Neural progenitor cell (in vitro differentiated cells): ENCODE measurements at regions not wholly inside any gene's neighbourhood (a gene's known extent, or its start where the extent isn't known, plus 50 kb on each side); places are given as distances from the start of the nearest gene placed in this dataset.
"Not testable (repeated sequence)": the region's sequence is repeated elsewhere in the genome, so short reads cannot be mapped to it uniquely, and the experiment has no call there.

Experiments
- DNase-seq: peaks from one replicate; pipeline ENCODE4 v3.0.0-alpha.2; 2016; ENCODE audit warnings: low spot score
- H2AFZ ChIP-seq: fragments of 200-600 bp; sonication (generic); replicated peaks from 2 replicates; pipeline ENCODE4 v1.6.1; 2016; ENCODE audit warnings: antibody characterized with exemption
- H3F3A ChIP-seq: fragments of 200-600 bp; sonication (generic); 2 replicates; pipeline ENCODE4 v1.6.1; 2016; ENCODE audit warnings: antibody characterized with exemption, low read depth
- H3K27ac ChIP-seq: fragments of 200-600 bp; sonication (generic); 2 replicates; pipeline ENCODE4 v1.5.1; 2016; ENCODE audit warnings: mild to moderate bottlenecking
- H3K27me3 ChIP-seq: fragments of 200-600 bp; sonication (generic); 2 replicates; pipeline ENCODE4 v1.6.1; 2016; ENCODE audit warnings: mild to moderate bottlenecking, moderate library complexity
- H3K36me3 ChIP-seq: fragments of 200-600 bp; sonication (generic); 2 replicates; pipeline ENCODE4 v1.5.1; 2016
- H3K4me1 ChIP-seq: fragments of 200-600 bp; sonication (generic); 2 replicates; pipeline ENCODE4 v1.6.1; 2016; ENCODE audit warnings: mixed run types
- H3K4me2 ChIP-seq: fragments of 200-600 bp; sonication (generic); 2 replicates; pipeline ENCODE4 v1.6.1; 2016
- H3K4me3 ChIP-seq: fragments of 200-600 bp; sonication (generic); 2 replicates; pipeline ENCODE4 v1.5.1; 2016
- H3K79me2 ChIP-seq: fragments of 200-600 bp; sonication (generic); 2 replicates; pipeline ENCODE4 v1.6.1; 2016; ENCODE audit warnings: low read depth
- H3K9ac ChIP-seq: fragments of 200-600 bp; sonication (generic); 2 replicates; pipeline ENCODE4 v1.6.1; 2016
- H3K9me3 ChIP-seq: fragments of 200-600 bp; sonication (generic); 2 replicates; pipeline ENCODE4 v1.5.1; 2016; ENCODE audit warnings: low read depth
- H4K20me1 ChIP-seq: fragments of 200-600 bp; sonication (generic); 2 replicates; pipeline ENCODE4 v1.6.1; 2016; ENCODE audit warnings: low read depth
- H3K27ac Mint-ChIP-seq: 3 replicates; pipeline ENCODE4 v1.8.0; 2021; ENCODE audit warnings: mixed read lengths
- H3K27me3 Mint-ChIP-seq: 2 replicates; pipeline ENCODE4 v1.8.0; 2022; ENCODE audit warnings: low read depth, mild to moderate bottlenecking, inconsistent platforms, moderate library complexity, mixed read lengths; ENCODE audit not compliant: insufficient read depth
- H3K36me3 Mint-ChIP-seq: 3 replicates; pipeline ENCODE4 v1.8.0; 2021; ENCODE audit warnings: mixed read lengths
- H3K4me1 Mint-ChIP-seq: 3 replicates; pipeline ENCODE4 v1.8.0; 2021; ENCODE audit warnings: mixed read lengths
- H3K4me3 Mint-ChIP-seq: 3 replicates; pipeline ENCODE4 v1.8.0; 2021; ENCODE audit warnings: mild to moderate bottlenecking, moderate library complexity, mixed read lengths
- H3K9me3 Mint-ChIP-seq: 3 replicates; pipeline ENCODE4 v1.8.0; 2020; ENCODE audit warnings: mixed read lengths
- EZH2 ChIP-seq: fragments of 200-600 bp; sonication (generic); IDR thresholded peaks from 2 replicates; pipeline ENCODE4 v1.6.1; 2017; ENCODE audit warnings: antibody characterized with exemption, mild to moderate bottlenecking, moderate library complexity
- EZH2phosphoT487 ChIP-seq: fragments of 200-600 bp; sonication (generic); IDR thresholded peaks from 2 replicates; pipeline ENCODE4 v1.6.1; 2017; ENCODE audit warnings: antibody characterized with exemption
- TF ChIP-seq, protein P1 (sequence below): fragments of 200-600 bp; sonication (generic); IDR thresholded peaks from 2 replicates; pipeline ENCODE4 v1.5.1; 2017; ENCODE audit warnings: antibody characterized with exemption, mild to moderate bottlenecking

DNA sequence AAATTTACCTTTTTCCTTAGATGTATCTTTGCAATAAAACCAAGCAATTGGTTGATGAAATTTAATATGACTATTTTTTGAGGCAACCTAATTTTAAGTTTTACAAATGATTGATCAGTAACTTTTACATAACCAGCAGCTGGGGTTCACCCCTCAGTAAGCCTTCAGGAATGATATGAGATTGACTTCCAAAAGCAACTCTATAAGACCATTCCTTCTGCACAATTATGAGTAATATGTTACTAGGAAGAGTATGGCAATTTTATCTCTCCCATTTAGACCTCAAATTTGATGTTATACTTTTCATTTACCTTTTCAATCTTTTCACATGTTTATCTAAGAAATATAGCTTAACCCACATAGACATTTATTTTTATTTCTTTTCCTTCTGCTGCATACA is 1546.3 kb downstream of the HACE1 start:
- Histone ChIP-seq H3K4me1 (no peaks in the 10 kb centered on the region), H3K79me2 (no peaks in the 10 kb centered on the region), H3K4me3 (no peak overlapping the region), H3K4me2 (no peak overlapping the region), H4K20me1 (no peaks in the 10 kb centered on the region), H3F3A (no peaks in the 10 kb centered on the region), H3K9ac (no peak overlapping the region), H2AFZ (no peak overlapping the region), H3K27me3 (no peaks in the 10 kb centered on the region), H3K27ac (no peak overlapping the region), H3K36me3 (no peaks in the 10 kb centered on the region), H3K9me3 (peaks cover under 1% of the 10 kb centered on the region)
- no peak overlapping the region for H3K4me3 Mint-ChIP-seq
- DNase-seq, result no peak
- peaks cover 5% of the 10 kb centered on the region for H3K27me3 Mint-ChIP-seq
- peaks cover 2% of the 10 kb centered on the region for H3K36me3 Mint-ChIP-seq
- H3K27ac Mint-ChIP-seq, result no peak overlapping the region
- peaks cover 12% of the 10 kb centered on the region for H3K9me3 Mint-ChIP-seq
- no peaks in the 10 kb centered on the region for H3K4me1 Mint-ChIP-seq
- TF ChIP-seq EZH2 (no peak), EZH2phosphoT487 (no peak)
- TF ChIP-seq, protein P1, sequence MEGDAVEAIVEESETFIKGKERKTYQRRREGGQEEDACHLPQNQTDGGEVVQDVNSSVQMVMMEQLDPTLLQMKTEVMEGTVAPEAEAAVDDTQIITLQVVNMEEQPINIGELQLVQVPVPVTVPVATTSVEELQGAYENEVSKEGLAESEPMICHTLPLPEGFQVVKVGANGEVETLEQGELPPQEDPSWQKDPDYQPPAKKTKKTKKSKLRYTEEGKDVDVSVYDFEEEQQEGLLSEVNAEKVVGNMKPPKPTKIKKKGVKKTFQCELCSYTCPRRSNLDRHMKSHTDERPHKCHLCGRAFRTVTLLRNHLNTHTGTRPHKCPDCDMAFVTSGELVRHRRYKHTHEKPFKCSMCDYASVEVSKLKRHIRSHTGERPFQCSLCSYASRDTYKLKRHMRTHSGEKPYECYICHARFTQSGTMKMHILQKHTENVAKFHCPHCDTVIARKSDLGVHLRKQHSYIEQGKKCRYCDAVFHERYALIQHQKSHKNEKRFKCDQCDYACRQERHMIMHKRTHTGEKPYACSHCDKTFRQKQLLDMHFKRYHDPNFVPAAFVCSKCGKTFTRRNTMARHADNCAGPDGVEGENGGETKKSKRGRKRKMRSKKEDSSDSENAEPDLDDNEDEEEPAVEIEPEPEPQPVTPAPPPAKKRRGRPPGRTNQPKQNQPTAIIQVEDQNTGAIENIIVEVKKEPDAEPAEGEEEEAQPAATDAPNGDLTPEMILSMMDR, result no peak

DNA sequence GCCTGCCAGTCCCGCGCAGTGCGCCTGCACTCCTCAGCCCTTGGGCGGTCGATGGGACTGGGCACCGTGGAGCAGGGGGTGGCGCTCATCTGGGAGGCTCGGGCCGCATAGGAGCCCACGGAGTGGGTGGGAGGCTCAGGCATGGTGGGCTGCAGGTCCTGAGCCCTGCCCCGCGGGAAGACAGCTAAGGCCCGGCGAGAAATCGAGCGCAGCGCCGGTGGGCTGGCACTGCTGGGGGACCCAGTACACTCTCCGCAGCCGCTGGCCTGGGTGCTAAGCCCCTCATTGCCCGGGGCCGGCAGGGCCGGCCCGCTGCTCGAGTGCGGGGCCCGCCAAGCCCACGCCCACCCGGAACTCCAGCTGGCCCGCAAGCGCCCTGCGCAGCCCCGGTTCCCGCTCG is 1565.3 kb downstream of the HACE1 start:
- not testable (repeated sequence) for H4K20me1 ChIP-seq, H3K36me3 Mint-ChIP-seq, H3K4me1 ChIP-seq, H3K4me1 Mint-ChIP-seq, H3K4me3 ChIP-seq, H3K4me2 ChIP-seq, H3K27ac ChIP-seq, DNase-seq, H2AFZ ChIP-seq, H3K27me3 ChIP-seq, H3K4me3 Mint-ChIP-seq, H3F3A ChIP-seq, H3K9ac ChIP-seq, H3K9me3 Mint-ChIP-seq, H3K27ac Mint-ChIP-seq, H3K79me2 ChIP-seq, H3K9me3 ChIP-seq, H3K27me3 Mint-ChIP-seq, H3K36me3 ChIP-seq

DNA sequence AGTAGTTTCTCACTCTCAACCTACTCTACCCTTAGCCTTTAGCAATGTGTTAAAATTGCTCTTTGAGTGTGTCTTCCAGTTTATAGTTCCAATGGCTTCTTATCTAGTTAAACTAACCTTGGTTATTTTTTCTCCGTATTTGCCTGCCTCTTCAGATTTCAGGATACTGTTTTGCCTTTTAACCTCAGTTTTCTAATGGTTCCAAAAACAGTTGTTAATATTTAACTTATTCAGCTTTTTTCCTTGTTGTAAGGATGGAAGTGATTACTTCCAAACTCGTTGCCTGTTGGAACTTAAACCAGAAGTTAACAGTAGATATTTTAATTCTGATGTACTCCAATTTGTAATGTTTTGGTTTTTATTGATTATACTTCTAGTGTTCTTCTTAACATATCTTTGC is 1574.9 kb downstream of the HACE1 start:
- Histone ChIP-seq H3K4me3 (no peak overlapping the region), H3K9ac (no peak overlapping the region), H3K27me3 (no peaks in the 10 kb centered on the region), H4K20me1 (no peaks in the 10 kb centered on the region), H3K4me2 (no peak overlapping the region), H3K79me2 (no peaks in the 10 kb centered on the region), H3K36me3 (peaks cover 4% of the 10 kb centered on the region), H2AFZ (no peak overlapping the region), H3K27ac (no peak overlapping the region), H3F3A (no peaks in the 10 kb centered on the region), H3K9me3 (peaks cover 6% of the 10 kb centered on the region), H3K4me1 (no peaks in the 10 kb centered on the region)
- Mint-ChIP-seq H3K9me3 (peaks cover 18% of the 10 kb centered on the region), H3K4me1 (no peaks in the 10 kb centered on the region), H3K4me3 (no peak overlapping the region), H3K27me3 (no peaks in the 10 kb centered on the region), H3K27ac (no peak overlapping the region), H3K36me3 (no peaks in the 10 kb centered on the region)
- TF ChIP-seq, protein P1, result no peak
- no peak for TF ChIP-seq EZH2
- TF ChIP-seq EZH2phosphoT487, result no peak
- no peak for DNase-seq

DNA sequence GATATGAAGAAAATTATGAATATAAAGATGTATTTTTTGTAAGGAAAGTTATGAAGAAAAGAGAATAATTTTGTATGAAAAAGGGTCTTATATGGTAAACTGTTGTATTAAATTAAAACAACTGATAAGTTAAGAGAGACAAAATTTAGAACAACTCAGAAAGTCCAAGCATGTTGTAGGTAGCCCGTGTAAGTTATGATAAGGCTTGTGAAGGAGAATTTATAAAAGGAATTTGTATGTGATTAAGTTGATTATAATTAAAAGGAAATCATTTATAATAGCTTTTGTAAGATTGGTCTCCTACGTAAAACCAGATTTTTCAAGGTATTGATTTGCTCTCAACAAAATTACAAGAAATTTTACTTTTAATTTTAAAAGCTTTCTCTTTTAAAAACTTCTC is 1579.3 kb downstream of the HACE1 start:
- no peak for DNase-seq
- Histone ChIP-seq H3K36me3 (peaks cover 4% of the 10 kb centered on the region), H3K27ac (no peak overlapping the region), H3K9me3 (peaks cover 6% of the 10 kb centered on the region), H3K4me1 (no peaks in the 10 kb centered on the region), H4K20me1 (no peaks in the 10 kb centered on the region), H2AFZ (no peak overlapping the region), H3K27me3 (no peaks in the 10 kb centered on the region), H3F3A (no peaks in the 10 kb centered on the region), H3K4me2 (no peak overlapping the region), H3K9ac (no peak overlapping the region), H3K4me3 (no peak overlapping the region), H3K79me2 (no peaks in the 10 kb centered on the region)
- Mint-ChIP-seq H3K4me3 (no peak overlapping the region), H3K27ac (no peak overlapping the region), H3K9me3 (peaks cover 24% of the 10 kb centered on the region), H3K36me3 (no peaks in the 10 kb centered on the region), H3K4me1 (no peaks in the 10 kb centered on the region), H3K27me3 (no peaks in the 10 kb centered on the region)
- TF ChIP-seq, protein P1, result no peak
- TF ChIP-seq EZH2phosphoT487 (no peak), EZH2 (no peak)
